Activated naive CD4-positive, alpha-beta T cell treated with anti-CD3 and anti-CD28 coated beads for 36 hours (primary cell): ENCODE measurements at regions not wholly inside any gene's neighbourhood (a gene's known extent, or its start where the extent isn't known, plus 50 kb on each side); places are given as distances from the start of the nearest gene placed in this dataset.
"Not testable (repeated sequence)": the region's sequence is repeated elsewhere in the genome, so short reads cannot be mapped to it uniquely, and the experiment has no call there.

Experiments used
- CTCF ChIA-PET: fragments of 350-600 bp; sonication (Branson Sonifier 250); formaldehyde crosslinking; loops from one replicate; lab custom pipeline; 2021; ENCODE audit warnings: antibody characterized with exemption; lab: Charles Lee
- DNase-seq: peaks from one replicate; pipeline ENCODE4 v3.0.0-alpha.2; 2020
- H3K27ac Mint-ChIP-seq: one replicate; pipeline ENCODE4 v1.8.0; 2021; ENCODE audit warnings: mild to moderate bottlenecking, mixed read lengths
- H3K27me3 Mint-ChIP-seq: one replicate; pipeline ENCODE4 v1.8.0; 2021; ENCODE audit warnings: low read depth, mixed read lengths
- H3K36me3 Mint-ChIP-seq: one replicate; pipeline ENCODE4 v1.8.0; 2021; ENCODE audit warnings: low read depth, mixed read lengths
- H3K4me1 Mint-ChIP-seq: one replicate; pipeline ENCODE4 v1.8.0; 2021; ENCODE audit warnings: low read depth, mixed read lengths
- H3K4me3 Mint-ChIP-seq: one replicate; pipeline ENCODE4 v1.8.0; 2021; ENCODE audit warnings: mild to moderate bottlenecking, moderate library complexity, mixed read lengths
- H3K9me3 Mint-ChIP-seq: one replicate; pipeline ENCODE4 v1.8.0; 2021; ENCODE audit warnings: mixed read lengths
- intact Hi-C: fragments of 100-400 bp; cut with micrococcal nuclease; formaldehyde crosslinking; loops from one replicate; pipeline ENCODE4 v1.15.1; 2023

DNA sequence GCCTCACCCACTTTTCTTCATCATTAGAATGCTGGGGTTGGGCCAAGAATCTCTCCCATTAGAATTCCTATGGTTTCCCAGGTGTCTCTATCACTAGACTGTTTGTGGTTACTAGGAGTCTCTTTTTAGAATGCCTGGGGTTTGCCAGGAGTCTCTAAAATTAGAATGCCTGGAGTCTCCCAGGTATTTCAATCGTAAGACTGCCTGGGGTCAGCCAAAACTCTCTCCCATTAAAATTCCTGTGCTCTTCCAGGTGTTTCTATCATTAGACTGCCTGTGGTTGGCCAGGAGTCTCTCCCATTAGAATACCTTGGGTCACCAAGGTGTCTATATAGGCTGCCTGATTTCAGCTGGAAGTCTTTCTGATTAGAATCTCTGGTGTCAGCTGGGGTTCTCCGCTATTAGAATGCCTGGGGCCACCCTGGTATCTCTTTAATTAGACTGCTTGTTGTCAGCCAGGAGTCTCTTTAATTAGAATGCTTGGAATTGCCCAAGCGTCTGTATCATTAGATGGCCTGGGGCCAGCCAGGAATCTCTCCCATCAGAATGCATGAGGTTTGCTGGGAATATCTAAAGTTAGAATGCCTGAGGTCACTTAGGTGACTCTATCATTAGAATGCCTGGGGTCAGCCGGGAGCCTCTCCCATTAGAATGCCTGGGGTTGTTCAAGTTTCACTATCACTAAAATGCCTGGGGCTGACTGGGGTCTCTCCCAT, 1479.2 kb downstream of the UQCRFS1 start:
- CTCF ChIA-PET: no interaction called here
- H3K4me1 Mint-ChIP-seq: no peaks in the 10 kb centered on the region
- H3K9me3 Mint-ChIP-seq: peaks cover 37% of the 10 kb centered on the region
- intact Hi-C loops: no loop called here
- H3K4me3 Mint-ChIP-seq: no peak overlapping the region
- H3K27ac Mint-ChIP-seq: no peak overlapping the region
- no peaks in the 10 kb centered on the region for H3K27me3 Mint-ChIP-seq
- no peak for DNase-seq
- H3K36me3 Mint-ChIP-seq: peaks cover 69% of the 10 kb centered on the region

- CTCF ChIA-PET: interaction anchor here (0.6 kb wide), 1 partner anchor 119 kb away, joined by 3 read pairs; no protein-coding TSS in a partner anchor
- no peak for DNase-seq
- no peaks in the 10 kb centered on the region for H3K4me1 Mint-ChIP-seq
Measured at GRCh38 chr19:27729332-27729731, 1483.6 kb downstream of the UQCRFS1 start.

DNA sequence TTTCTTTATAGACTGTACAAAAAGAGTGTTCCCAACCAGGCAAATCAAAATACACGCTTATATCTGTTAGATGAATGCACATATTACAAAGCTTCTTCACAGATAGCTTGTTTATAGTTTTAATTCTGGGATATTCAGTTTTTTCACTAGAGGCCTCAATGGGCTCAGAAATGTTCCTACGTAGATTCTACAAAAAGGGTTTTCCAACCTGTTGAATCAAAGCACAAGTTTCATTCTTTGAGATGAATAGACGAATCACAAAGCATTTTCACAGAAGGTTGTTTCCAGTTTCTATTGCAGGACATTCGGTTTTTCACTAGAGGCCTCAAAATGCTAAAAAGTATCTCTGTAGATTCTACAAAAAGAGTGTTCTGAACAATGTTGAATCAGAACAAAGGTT, 1490.3 kb downstream of the UQCRFS1 start:
- H3K4me3 Mint-ChIP-seq: no peak overlapping the region
- CTCF ChIA-PET: no interaction called here
- H3K9me3 Mint-ChIP-seq: peaks cover 44% of the 10 kb centered on the region
- no peaks in the 10 kb centered on the region for H3K4me1 Mint-ChIP-seq
- intact Hi-C loops: no loop called here
- no peak for DNase-seq
- peaks cover 5% of the 10 kb centered on the region for H3K36me3 Mint-ChIP-seq
- H3K27me3 Mint-ChIP-seq: no peaks in the 10 kb centered on the region
- no peak overlapping the region for H3K27ac Mint-ChIP-seq

More at GRCh38 chr19:27729332-27729731, 1483.6 kb downstream of the UQCRFS1 start:
- Mint-ChIP-seq H3K27me3 (no peaks in the 10 kb centered on the region), H3K36me3 (peaks cover 35% of the 10 kb centered on the region), H3K4me3 (no peak overlapping the region), H3K27ac (no peak overlapping the region), H3K9me3 (peaks cover 30% of the 10 kb centered on the region)
- intact Hi-C loops: no loop called here

DNA sequence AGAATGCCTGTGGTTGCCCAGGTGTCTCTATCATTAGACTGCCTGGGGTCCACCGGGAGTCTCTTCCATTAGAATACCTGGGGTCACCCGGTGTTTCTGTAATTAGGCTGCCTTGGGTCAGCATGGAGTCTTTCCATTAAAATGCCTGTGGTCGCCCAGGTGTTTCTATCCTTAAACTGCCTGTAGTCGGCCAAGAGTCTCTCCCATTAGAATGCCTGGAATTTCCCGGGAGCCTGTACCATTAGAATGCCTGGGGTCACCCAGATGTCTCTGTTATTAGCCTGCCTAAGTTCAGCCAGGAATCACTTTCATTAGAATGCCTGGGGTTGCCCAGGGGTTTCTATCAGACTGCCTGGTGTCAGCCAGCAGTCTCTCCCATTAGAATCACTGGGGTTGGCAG, 1492.8 kb downstream of the UQCRFS1 start:
- DNase-seq: no peak
- Mint-ChIP-seq H3K4me3 (no peak overlapping the region), H3K36me3 (peaks cover 1% of the 10 kb centered on the region), H3K4me1 (no peaks in the 10 kb centered on the region), H3K27ac (no peak overlapping the region), H3K27me3 (no peaks in the 10 kb centered on the region), H3K9me3 (peaks cover 46% of the 10 kb centered on the region)
- CTCF ChIA-PET: no interaction called here
- intact Hi-C loops: no loop called here

DNA sequence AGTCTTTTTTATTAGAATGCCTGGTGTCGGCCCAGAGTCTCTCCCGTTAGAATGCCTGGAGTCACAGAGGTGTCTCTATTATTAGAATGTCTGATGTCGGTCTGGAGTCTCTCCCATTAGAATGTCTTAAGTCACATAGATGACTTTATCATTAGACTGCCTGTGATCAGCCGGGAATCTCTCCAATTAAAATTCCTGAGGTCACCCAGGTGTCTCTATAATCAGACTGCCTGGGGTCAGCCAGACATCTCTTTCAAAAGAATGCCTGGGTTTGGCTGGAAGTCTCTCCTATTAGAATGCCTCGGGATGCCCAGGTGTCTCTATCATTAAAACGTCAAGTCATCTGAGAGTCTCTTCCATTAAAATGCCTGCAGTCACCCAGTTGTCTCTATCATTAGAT, 1493.9 kb downstream of the UQCRFS1 start:
- Mint-ChIP-seq H3K4me1 (no peaks in the 10 kb centered on the region), H3K27ac (no peak overlapping the region), H3K9me3 (peaks cover 46% of the 10 kb centered on the region), H3K4me3 (no peak overlapping the region), H3K27me3 (no peaks in the 10 kb centered on the region), H3K36me3 (peaks cover 1% of the 10 kb centered on the region)
- intact Hi-C loops: no loop called here
- DNase-seq: no peak
- CTCF ChIA-PET: no interaction called here

GRCh38 chr19:27718234-27718633, 1494.7 kb downstream of the UQCRFS1 start:
- Mint-ChIP-seq H3K27me3 (no peaks in the 10 kb centered on the region), H3K4me1 (no peaks in the 10 kb centered on the region), H3K4me3 (no peak overlapping the region), H3K9me3 (peaks cover 44% of the 10 kb centered on the region), H3K27ac (no peak overlapping the region), H3K36me3 (peaks cover 1% of the 10 kb centered on the region)
- CTCF ChIA-PET: no interaction called here
- no peak for DNase-seq
- intact Hi-C loops: no loop called here

DNA sequence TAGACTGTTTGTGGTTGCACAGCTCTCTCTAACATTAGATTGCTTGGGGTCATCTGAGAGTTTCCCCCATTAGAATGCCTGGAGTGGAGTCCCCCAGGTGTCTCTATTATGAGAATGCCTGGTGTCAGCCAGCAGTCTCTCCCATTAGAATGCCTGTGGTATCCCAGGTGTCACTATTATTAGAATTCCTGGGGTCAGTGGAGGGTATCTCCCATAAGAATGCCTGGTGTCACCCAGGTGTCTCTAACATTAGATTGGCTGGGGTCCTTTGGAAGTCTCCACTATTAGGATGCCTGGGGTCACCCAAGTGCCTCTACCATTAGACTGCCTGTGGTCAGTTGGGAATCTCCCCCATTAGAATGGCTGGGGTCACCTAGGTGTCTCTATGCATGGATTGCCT, 1495.1 kb downstream of the UQCRFS1 start:
- Mint-ChIP-seq H3K4me1 (no peaks in the 10 kb centered on the region), H3K4me3 (no peak overlapping the region), H3K27ac (no peak overlapping the region), H3K36me3 (peaks cover 1% of the 10 kb centered on the region), H3K27me3 (no peaks in the 10 kb centered on the region), H3K9me3 (peaks cover 46% of the 10 kb centered on the region)
- intact Hi-C loops: no loop called here
- CTCF ChIA-PET: no interaction called here
- no peak for DNase-seq

- CTCF ChIA-PET: no interaction called here
- peaks cover 3% of the 10 kb centered on the region for H3K36me3 Mint-ChIP-seq
- H3K9me3 Mint-ChIP-seq: peaks cover 49% of the 10 kb centered on the region
Measured at GRCh38 chr19:27716922-27717321, 1496.0 kb downstream of the UQCRFS1 start.

DNA sequence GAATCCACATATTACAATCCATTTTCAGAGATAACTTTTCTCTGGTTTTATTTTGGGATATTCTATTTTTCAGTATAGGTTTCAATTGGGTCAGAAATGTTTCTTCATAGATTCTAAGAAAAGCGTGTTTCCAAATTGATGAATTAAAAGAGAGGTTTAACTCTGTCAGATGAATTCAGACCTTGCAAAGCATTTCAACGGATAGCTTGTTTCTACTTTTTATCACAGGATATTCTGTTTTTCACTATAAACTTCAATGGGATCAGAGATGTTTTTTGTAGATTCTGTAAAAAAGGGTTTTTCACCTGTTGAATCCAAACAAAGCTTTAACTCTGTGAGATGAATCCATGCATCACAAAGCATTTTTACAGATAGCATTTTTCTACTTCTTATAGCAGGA, 1498.1 kb downstream of the UQCRFS1 start:
- no peak overlapping the region for H3K4me3 Mint-ChIP-seq
- H3K36me3 Mint-ChIP-seq: peaks cover 4% of the 10 kb centered on the region
- intact Hi-C loops: no loop called here
- peaks cover 43% of the 10 kb centered on the region for H3K9me3 Mint-ChIP-seq
- no peaks in the 10 kb centered on the region for H3K4me1 Mint-ChIP-seq
- H3K27me3 Mint-ChIP-seq: no peaks in the 10 kb centered on the region
- DNase-seq: no peak
- CTCF ChIA-PET: no interaction called here
- no peak overlapping the region for H3K27ac Mint-ChIP-seq

More at GRCh38 chr19:27716922-27717321, 1496.0 kb downstream of the UQCRFS1 start:
- intact Hi-C loops: no loop called here
- Mint-ChIP-seq H3K27ac (no peak overlapping the region), H3K27me3 (no peaks in the 10 kb centered on the region), H3K4me3 (no peak overlapping the region), H3K4me1 (no peaks in the 10 kb centered on the region)
- DNase-seq: no peak

DNA sequence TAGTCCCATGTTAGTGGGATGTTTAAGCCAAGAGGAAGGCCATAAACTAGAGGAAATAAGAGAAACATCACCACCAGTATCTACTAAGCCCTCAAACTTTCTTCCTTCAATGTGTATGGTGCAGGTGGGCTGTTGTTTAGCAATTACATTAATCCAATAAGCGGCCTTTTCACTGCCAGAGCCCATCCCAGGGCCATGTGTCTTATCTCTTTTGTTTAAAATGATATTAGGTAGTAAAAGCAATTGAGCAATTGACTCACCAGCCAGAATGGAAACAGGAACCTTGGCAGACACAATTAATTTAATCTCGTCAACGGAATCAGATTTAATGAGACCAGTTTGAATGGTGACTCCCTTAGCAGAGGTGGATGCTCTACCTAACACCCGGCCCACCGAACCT, 1503.5 kb downstream of the UQCRFS1 start:
- intact Hi-C loops: no loop called here

GRCh38 chr19:27708986-27709385, 1504.0 kb downstream of the UQCRFS1 start:
- H3K36me3 Mint-ChIP-seq, H3K4me3 Mint-ChIP-seq, intact Hi-C loops, DNase-seq, H3K27ac Mint-ChIP-seq, H3K27me3 Mint-ChIP-seq, CTCF ChIA-PET, H3K4me1 Mint-ChIP-seq: not testable (repeated sequence)
- H3K9me3 Mint-ChIP-seq: peaks cover 32% of the 10 kb centered on the region

More for the DNA sequence above, 1503.5 kb downstream of the UQCRFS1 start:
- Mint-ChIP-seq H3K36me3 (peaks cover 4% of the 10 kb centered on the region), H3K27ac (no peak overlapping the region), H3K27me3 (no peaks in the 10 kb centered on the region), H3K4me1 (no peaks in the 10 kb centered on the region), H3K4me3 (no peak overlapping the region), H3K9me3 (peaks cover 32% of the 10 kb centered on the region)
- no peak for DNase-seq
- CTCF ChIA-PET: no interaction called here

DNA sequence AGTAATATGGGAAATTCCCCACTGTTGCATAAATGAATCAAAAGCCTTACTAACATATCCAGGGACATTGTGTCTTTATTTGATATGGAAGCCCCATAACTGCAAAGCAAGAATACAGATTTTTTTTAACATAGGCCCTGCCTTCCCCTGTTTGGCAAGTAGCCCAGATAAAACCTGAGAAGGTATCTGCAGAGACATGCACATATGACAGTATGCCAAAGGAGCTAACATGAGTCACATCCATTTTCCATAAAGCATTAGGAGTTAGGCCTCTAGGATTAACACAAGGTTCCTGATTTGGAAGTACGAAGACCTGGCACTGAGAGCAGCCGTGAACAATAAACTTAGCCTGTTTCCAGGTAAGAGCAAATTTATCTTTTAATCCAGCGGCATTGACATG, 1505.9 kb downstream of the UQCRFS1 start:
- intact Hi-C loops, H3K27ac Mint-ChIP-seq, H3K4me1 Mint-ChIP-seq, H3K36me3 Mint-ChIP-seq, DNase-seq, H3K4me3 Mint-ChIP-seq, CTCF ChIA-PET, H3K27me3 Mint-ChIP-seq: not testable (repeated sequence)
- H3K9me3 Mint-ChIP-seq: peaks cover 24% of the 10 kb centered on the region

DNA sequence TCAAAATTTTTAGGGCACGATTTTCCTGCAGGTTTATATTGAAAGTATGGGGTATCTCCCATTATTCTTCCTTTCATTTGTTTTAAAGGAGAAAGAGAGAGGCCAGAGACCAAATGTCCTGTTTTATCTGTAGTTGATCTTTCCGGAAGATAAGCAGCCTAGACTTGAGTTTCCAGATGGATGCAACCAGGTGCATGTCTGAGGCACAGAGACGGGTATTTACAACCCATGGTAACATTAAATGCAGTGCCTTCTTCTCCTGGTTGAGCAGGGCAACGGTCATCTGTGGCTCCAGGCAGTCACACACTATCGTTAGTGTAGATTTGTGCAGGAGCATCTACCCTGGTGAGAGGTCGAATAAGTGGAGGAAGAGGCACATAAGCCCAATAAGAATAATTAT, 1507.1 kb downstream of the UQCRFS1 start:
- intact Hi-C loops: no loop called here
- Mint-ChIP-seq H3K27me3 (no peaks in the 10 kb centered on the region), H3K4me3 (no peak overlapping the region), H3K9me3 (peaks cover 12% of the 10 kb centered on the region), H3K27ac (no peak overlapping the region), H3K36me3 (peaks cover 3% of the 10 kb centered on the region), H3K4me1 (no peaks in the 10 kb centered on the region)
- CTCF ChIA-PET: no interaction called here
- no peak for DNase-seq
